HG03066 (cell line): ENCODE measurements at regions not wholly inside any gene's neighbourhood (a gene's known extent, or its start where the extent isn't known, plus 50 kb on each side); places are given as distances from the start of the nearest gene placed in this dataset.
"Not testable (repeated sequence)": the region's sequence is repeated elsewhere in the genome, so short reads cannot be mapped to it uniquely, and the experiment has no call there.

Source experiments
- ATAC-seq: cut with Tn5 transposase; IDR thresholded peaks from one replicate; pipeline ENCODE4 v1.9.1; 2021; ENCODE audit warnings: low read depth; ENCODE audit not compliant: unreplicated experiment

GRCh38 chr6:137610702-137611101, 116.5 kb upstream of the OLIG3 start:
- peak; percentile 65 for ATAC-seq

DNA sequence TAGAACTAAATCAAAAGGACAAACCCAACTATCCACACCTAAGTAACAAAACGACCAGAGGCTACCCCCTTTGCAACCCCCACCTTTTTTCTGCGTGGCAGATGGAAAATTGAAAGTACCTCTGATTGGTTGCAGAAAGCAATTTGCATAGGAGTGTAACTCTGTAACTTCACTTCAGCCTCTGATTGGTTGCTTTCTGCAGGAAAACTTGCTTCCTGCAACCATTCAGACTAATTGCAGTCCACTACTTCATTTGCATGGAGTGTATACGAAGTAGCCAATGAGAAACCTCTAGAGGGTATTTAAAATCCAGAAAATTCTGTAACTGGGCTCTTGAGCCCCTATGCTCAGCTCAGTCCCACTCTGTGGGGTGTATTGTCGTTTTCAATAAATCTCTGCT, 129.1 kb upstream of the OLIG3 start:
- ATAC-seq = no peak

DNA sequence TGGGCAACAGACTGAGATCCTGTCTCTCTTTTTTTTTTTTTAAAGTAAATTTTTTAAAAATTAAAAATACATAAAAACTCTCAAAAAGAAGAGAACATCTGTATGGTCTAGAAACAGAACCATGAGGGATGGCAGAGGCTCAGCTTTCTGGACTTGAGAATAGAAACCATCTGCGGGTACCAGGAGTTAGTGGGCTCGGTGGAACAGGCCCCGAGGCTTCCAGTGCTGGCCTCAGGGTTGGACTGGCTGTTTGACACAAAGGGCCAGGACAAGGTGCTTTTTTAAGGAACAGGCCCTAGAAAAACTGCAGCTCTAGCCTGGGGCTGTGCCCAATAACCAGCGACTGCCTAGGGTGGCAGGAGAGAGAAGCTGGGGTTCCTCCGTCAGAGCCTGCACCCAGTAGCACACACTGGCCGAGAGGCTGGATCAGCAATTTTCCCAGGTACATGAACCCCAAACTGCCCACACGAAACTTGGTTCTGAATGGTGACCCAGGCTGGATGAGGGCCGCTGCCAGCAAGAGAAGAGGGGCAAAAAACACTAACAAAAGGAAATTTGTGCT, 131.0 kb upstream of the OLIG3 start:
- no peak for ATAC-seq

- ATAC-seq = no peak
Observed at GRCh38 chr6:137625808-137626207, 131.6 kb upstream of the OLIG3 start.

DNA sequence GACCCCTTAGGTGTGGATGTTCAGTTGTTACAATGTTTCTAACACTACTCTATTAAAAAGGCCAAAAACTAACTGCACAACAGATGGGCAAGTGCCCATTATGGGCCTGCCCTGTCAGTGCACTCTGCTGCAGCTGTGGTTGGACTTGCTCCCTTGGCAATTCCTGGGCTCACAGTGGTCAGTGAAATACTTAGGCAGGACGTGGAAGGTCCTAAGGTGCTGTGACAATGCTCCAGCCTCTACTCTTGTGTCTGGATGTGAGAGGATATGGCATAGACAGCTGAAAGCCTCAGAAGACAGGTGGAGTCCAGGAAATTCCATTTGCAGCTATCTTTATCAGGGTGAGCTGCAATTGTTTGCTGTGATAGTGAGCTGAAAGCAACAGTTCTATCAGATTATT, 136.5 kb upstream of the OLIG3 start:
- ATAC-seq = no peak

GRCh38 chr6:137631323-137631722, 137.1 kb upstream of the OLIG3 start:
- ATAC-seq = no peak

DNA sequence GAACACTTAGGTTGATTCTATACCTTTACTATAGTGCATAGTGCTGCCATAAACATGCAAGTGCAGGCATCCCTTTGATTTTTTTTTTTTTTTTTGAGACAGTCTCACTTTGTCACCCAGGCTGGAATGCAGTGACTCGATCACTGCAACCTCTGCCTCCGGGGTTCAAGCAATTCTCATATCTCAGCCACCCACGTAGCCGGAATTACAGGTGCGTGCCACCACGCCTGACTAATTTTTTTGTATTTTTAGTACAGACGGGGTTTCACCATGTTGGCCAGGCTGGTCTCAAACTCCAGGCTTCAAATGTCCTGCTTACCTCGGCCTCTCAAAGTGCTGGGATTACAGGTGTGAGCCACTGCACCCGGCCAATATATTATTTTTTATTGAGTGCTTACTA, 140.0 kb upstream of the OLIG3 start:
- not testable (repeated sequence) for ATAC-seq

GRCh38 chr6:137637121-137637520, 142.9 kb upstream of the OLIG3 start:
- no peak for ATAC-seq

GRCh38 chr6:137638926-137639706, 144.9 kb upstream of the OLIG3 start:
- no peak for ATAC-seq

GRCh38 chr6:137640086-137640485, 145.9 kb upstream of the OLIG3 start:
- ATAC-seq = no peak

GRCh38 chr6:137641474-137642077, 147.4 kb upstream of the OLIG3 start:
- peak; percentile 66 for ATAC-seq

DNA sequence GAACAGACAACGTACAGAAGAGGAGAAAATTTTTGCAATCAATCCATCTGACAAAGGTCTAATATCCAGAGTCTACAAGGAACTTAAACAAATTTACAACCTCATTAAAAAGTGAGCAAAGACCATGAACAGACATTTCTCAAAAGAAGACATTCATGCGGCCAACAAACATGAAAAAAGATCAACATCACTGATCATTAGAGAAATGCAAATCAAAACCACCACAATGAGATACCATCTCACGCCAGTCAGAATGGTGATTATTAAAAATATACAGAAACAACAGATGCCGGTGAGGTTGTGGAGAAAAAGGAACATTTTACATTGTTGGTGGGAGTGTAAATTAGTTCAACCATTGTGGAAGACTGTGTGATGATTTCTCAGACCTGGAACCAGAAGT, 149.0 kb upstream of the OLIG3 start:
- ATAC-seq = not testable (repeated sequence)

DNA sequence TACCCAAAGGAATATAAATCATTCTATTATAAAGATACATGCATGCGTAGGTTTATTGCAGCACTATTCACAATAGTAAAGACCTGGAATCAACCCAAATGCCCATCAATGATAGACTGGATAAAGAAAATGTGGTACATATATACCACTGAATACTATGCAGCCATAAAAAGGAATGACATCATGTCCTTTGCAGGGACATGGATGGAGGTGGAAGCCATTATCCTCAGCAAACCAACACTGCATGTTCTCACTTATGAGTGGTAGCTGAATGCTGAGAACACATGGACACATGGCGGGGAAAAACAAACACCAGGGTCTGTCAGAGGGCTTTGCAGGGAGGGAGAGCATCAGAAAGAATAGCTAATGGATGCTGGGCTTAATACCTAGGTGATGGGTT, 149.4 kb upstream of the OLIG3 start:
- ATAC-seq = not testable (repeated sequence)

GRCh38 chr6:137645850-137646249, 151.7 kb upstream of the OLIG3 start:
- ATAC-seq = no peak

DNA sequence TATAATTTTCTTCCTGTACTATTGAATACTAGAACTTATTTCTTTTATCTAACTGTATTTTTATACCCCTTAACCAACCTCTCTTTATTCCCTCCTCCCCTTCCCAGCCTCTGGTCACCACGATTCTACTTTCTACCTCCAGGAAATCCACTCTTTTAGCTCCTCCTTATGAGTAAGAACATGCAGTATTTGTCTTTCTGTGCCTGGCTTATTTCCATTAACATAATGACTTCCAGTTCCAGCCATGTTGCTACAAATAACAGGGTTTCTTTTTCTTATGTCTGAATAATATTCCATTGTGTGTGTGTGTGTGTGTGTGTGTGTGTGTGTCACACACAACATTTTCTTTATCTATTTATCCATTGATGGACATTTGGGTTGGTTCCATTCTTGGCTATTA, 152.3 kb upstream of the OLIG3 start:
- no peak for ATAC-seq

DNA sequence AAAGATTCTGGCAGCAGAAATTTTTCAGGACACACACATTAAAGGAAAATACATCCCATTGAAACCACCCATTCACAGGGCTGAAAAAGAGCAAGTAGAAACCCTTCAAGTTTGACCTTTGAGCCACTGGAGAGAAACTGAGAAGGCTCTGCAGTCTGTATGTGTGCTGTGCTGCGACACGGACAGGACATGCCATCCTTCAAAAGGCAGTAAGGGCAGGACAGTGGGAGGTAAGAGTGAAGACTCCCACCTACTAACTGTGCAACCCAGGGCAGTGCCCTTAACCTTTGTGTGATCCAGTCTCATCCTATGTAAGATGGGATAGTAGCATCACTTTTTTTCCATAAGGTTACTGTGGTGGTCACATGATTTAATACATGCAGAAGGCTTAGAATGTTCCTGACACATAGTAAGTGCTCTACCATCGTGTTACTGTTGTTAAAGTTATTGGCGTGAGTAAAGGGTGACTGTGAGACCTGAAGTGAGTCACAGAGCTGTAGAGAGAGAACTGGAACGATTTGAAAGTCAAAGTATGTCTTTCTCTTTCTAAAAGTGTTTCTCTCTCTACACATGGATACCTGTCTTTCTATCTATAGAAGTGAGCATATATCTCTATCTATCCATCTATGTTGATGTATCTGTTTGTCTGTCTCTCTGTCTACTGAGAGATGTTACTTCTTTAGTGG, 153.7 kb upstream of the OLIG3 start:
- no peak for ATAC-seq

DNA sequence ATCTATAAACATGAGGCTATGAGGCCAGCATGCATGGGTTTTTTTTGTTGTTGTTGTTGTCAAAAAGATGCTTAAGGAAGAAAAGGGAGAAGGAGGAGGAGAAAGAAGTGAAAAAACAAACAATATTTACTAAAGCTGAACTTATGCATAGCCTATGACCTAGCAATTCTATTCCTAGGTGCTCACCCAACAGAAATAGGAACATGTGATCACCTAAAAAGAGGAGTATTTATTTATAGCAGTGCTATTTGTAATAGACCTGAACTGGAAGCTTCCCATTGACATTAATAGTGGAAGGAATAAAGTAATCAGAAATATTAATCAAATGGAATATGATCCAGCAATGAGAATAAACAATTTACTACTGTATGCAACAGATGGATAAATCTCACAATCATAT, 156.5 kb upstream of the OLIG3 start:
- ATAC-seq = no peak

DNA sequence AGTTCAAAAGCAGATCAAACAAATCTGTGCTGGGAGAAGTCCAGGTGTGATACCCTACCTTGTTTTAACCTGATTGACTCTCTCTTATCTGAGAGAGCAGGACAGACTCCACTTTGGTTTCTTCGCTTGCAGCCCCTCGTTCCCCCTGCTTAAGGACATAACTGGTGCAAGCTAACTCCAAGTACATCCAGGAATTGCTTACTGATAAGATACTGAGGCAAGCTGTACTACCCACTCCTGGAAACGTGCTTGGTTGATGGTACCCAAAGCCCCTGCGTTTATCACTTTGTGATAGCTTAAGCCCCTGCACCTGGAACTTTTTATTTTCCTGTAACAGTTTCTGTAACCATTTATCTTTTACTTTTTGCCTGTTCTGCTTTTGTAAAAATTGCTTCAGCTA, 157.0 kb upstream of the OLIG3 start:
- ATAC-seq = no peak

DNA sequence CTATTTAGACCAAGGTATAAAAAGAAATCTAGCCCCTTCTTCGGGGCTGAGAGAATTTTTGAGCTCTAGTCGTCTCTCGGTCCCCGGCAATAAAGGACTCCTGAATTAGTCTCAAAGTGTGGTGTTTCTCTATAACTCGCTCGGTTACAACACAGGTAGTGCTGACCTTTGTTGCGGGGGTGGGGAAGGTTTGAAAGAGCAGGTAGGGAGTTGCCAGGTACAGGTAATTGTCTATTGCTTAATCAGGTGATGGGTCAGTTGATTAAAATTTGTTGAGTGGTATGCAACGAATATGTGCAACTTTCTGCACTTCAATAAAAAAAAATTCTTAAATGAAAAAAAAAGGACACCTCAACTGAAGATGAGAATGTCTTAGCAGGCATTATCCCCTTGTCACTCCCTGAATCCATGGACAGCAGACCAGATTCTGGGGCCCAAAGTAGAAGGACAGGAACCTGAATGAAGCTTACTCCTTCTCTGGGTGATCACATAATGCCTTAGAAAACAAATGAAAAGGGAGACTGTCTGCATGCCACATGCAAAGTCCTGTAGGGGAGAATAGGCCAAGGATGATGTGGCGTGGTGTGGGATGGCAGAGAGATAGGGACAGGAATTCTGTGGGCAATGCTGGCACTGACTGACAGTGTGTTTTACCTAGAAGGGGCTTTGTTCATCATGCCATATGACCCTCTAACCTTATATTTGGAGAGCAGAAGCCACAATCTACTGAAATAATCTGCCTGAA, 157.6 kb upstream of the OLIG3 start:
- ATAC-seq = no peak

- ATAC-seq = no peak
Observed at GRCh38 chr6:137652961-137653705, 158.9 kb upstream of the OLIG3 start.
